NB4 (cell line): ENCODE measurements at regions not wholly inside any gene's neighbourhood (a gene's known extent, or its start where the extent isn't known, plus 50 kb on each side); places are given as distances from the start of the nearest gene placed in this dataset.
"Not testable (repeated sequence)": the region's sequence is repeated elsewhere in the genome, so short reads cannot be mapped to it uniquely, and the experiment has no call there.

Experiments
- DNase-seq: peaks from one replicate; pipeline ENCODE4 v3.0.0; 2010; ENCODE audit warnings: low read depth
- H3K4me3 ChIP-seq: one replicate; pipeline ENCODE4 v1.5.1; 2011; ENCODE audit warnings: mild to moderate bottlenecking, low read depth, low read length, moderate library complexity
- MYC ChIP-seq: IDR thresholded peaks from 2 replicates; pipeline ENCODE4 v1.6.1; 2011; ENCODE audit warnings: low read depth, low read length
- POLR2A ChIP-seq: IDR thresholded peaks from 2 replicates; pipeline ENCODE4 v1.6.1; 2011; ENCODE audit warnings: mild to moderate bottlenecking; ENCODE audit not compliant: insufficient read length; ENCODE audit errors: extremely low read depth
- TF ChIP-seq, protein P1 (sequence below): IDR thresholded peaks from one replicate; pipeline ENCODE4 v1.5.1; 2012; ENCODE audit warnings: low read depth, low read length
- TF ChIP-seq, protein P2 (sequence below): IDR thresholded peaks from 2 replicates; pipeline ENCODE4 v1.6.1; 2011; ENCODE audit warnings: low read depth, low read length

DNA sequence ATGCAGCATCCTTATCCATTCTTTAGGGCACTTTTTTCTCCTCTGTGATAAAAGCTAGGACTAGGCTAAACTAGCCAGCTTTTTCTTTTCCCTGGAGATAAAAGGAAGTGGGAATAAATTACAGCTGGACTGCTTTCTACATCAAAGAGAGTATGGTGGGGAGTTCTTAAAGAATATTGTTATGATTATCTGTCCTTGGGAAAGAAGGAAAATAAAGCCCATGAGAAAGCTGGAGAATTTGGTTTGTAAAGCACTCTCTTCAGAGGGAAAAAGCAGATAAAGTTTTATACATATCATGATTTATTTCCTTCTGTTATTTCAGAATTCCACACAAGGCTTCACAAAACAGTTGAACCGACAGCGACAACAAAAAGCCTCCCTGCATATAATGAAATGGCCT lies 923.0 kb downstream of the DIPK2A start:
- H3K4me3 ChIP-seq, result no peak overlapping the region
- TF ChIP-seq, protein P1, sequence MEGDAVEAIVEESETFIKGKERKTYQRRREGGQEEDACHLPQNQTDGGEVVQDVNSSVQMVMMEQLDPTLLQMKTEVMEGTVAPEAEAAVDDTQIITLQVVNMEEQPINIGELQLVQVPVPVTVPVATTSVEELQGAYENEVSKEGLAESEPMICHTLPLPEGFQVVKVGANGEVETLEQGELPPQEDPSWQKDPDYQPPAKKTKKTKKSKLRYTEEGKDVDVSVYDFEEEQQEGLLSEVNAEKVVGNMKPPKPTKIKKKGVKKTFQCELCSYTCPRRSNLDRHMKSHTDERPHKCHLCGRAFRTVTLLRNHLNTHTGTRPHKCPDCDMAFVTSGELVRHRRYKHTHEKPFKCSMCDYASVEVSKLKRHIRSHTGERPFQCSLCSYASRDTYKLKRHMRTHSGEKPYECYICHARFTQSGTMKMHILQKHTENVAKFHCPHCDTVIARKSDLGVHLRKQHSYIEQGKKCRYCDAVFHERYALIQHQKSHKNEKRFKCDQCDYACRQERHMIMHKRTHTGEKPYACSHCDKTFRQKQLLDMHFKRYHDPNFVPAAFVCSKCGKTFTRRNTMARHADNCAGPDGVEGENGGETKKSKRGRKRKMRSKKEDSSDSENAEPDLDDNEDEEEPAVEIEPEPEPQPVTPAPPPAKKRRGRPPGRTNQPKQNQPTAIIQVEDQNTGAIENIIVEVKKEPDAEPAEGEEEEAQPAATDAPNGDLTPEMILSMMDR, result no peak
- TF ChIP-seq, protein P2, sequence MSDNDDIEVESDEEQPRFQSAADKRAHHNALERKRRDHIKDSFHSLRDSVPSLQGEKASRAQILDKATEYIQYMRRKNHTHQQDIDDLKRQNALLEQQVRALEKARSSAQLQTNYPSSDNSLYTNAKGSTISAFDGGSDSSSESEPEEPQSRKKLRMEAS, result no peak
- TF ChIP-seq MYC (no peak), POLR2A (no peak)
- DNase-seq, result no peak

DNA sequence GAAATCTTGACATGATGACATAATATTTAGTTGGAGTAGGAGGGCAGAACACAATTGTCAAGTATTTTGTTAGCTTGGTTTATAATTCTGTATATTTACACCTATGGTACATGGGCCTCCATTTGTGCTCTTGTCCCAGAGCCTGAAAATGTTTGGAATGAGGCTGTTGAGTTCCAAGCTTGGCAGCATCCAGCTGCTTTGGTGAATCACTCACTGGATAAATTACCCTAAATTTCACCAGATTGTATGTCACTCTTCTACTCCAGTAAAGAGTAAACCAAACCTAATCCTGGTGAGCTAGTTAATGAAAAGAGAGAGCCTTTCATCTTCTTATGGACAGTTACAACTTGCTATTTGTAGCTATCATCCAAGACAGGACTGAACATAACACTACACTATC lies 928.7 kb downstream of the DIPK2A start:
- TF ChIP-seq, protein P1, result no peak
- TF ChIP-seq, protein P2, result no peak
- no peak for TF ChIP-seq POLR2A
- no peak for TF ChIP-seq MYC
- H3K4me3 ChIP-seq, result no peak overlapping the region
- DNase-seq, result no peak

DNA sequence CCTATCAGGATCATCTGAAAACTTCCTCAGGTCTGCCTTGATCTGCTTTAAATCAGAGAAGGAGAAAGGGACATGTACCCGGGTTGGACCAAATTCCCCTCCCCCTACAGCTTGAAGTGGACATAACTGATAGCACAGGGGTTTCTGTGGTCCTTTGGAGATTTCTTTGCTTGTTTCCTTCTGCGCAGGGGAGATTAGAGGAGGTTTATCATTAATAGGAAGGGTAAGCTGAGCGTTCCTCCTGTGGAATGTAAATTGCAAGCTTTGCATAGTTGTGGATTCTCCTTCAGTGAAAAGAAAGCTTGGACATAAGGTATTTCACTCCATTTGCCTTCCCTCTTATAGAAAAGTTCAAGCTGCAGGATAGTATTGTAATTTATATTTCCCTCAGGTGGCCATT lies 936.0 kb downstream of the DIPK2A start:
- not testable (repeated sequence) for H3K4me3 ChIP-seq, DNase-seq

DNA sequence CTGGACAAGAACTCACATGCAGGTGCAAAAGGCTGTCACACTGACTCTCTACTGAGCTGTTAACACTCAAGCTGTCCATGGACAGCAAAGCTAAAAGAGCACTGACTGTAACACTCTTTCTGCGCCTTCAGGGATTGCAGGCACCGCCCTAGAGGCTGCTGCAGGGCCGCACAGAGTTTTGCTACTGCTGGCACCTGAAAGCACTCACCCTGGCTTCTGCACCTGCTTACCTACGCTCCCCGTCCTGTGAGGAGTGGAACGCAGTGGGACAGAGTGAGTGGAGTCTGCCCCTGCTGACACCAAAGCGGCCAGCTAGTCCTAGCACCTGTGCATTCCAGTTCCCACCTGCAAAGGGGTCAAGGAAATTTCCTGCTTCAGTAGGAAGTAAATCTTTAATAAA lies 941.3 kb downstream of the DIPK2A start:
- DNase-seq, result no peak
- no peak overlapping the region for H3K4me3 ChIP-seq
- no peak for TF ChIP-seq MYC
- TF ChIP-seq, protein P1, result no peak

DNA sequence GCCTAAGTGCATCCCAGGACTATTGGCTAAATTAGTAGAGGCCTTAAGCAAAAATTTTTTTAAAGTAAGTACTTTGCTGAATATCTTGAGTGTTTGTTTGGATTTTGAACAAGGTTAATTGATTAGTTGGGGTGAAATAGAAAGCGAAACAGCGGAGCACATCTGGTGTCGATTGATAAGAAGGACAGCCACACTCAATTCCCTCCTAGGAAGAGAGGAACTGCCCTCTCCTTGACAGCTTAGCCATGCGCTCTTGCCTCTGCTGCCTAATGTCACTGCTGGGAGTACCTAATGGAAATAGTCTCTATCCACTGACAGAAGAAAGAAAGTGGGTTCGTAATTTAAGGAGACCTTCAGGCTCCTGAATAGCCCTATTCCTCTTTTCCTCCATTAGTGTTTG lies 943.6 kb downstream of the DIPK2A start:
- DNase-seq, result no peak
- TF ChIP-seq POLR2A (no peak), MYC (no peak)
- TF ChIP-seq, protein P2, result no peak
- TF ChIP-seq, protein P1, result no peak
- H3K4me3 ChIP-seq, result no peak overlapping the region

DNA sequence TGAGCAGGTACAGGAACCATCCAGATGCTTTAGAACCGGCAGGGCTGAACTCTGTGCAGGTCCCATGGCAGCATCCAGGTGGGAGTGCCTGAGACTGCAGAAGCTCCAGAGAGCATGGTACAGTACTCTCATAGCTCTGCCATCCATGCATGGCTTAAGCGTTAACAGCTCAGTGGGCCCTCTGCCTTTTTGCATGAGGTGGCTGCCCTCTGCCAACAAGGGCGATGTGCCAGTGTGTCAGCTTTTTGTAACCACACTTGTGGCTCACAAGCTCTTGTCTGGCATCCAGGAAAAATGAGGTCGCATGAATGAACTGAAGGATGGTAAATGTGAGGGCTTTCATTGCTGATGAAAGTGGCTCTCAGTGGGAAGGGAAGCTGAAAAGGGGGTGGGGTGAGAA lies 950.1 kb downstream of the DIPK2A start:
- DNase-seq, result no peak
- TF ChIP-seq, protein P2, result no peak
- TF ChIP-seq POLR2A (no peak), MYC (no peak)
- no peak overlapping the region for H3K4me3 ChIP-seq

DNA sequence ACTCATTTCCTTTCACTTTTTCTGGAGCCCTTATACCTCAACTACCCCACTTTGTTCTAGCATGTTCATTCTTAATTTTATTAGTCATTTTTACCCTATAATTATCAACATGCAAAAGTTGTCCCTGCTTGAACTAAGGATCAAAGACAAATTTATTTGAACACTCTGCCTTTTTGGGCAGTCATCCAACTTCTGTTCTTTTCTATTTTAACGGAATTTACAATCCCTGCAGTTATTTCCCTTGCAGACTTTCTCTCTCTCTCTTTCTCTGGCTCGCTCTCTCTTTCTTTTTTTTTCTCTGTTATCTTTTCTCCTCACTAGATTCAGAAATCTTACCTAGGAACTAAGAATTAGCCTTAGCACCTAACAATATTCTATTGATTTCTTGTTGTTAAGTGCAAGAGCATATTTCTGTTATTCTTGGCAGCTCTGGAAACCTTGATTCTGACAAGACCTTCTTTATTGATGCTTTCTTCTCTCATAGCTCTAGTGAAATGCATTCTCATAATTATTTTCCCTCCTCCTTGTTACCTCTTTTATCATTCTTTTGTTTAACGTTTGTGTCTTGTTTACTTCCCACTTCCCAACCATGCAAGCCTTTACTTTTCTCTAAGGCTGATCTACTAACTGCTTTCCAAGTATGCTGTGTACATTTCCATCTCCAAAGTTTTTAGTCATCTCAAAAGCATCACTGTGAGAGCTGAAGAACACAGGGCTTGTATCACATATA lies 951.6 kb downstream of the DIPK2A start:
- DNase-seq, result no peak
- no peak overlapping the region for H3K4me3 ChIP-seq
- TF ChIP-seq, protein P1, result no peak
- no peak for TF ChIP-seq POLR2A
- TF ChIP-seq MYC, result no peak
- TF ChIP-seq, protein P2, result no peak
